Mammary epithelial cell (primary cell): ENCODE measurements at regions not wholly inside any gene's neighbourhood (a gene's known extent, or its start where the extent isn't known, plus 50 kb on each side); places are given as distances from the start of the nearest gene placed in this dataset.

Experiments
- EZH2 ChIP-seq: IDR thresholded peaks from 2 replicates; pipeline ENCODE4 v1.6.1; 2012; ENCODE audit warnings: low read length, inconsistent platforms, borderline replicate concordance
- TF ChIP-seq, protein P1 (sequence below), 2 donors: IDR thresholded peaks in 1 of 2; conservative IDR thresholded peaks in 1 of 2; 2 replicates each; pipeline ENCODE4 v1.5.1; 2011 to 2012; ENCODE audit warnings: inconsistent platforms in 2 of 2, low read length in 2 of 2, mild to moderate bottlenecking in 2 of 2, control low read depth in 1 of 2, low read depth in 1 of 2; ENCODE audit not compliant: insufficient read depth in 1 of 2; ENCODE audit errors: extremely low read depth in 1 of 2

DNA sequence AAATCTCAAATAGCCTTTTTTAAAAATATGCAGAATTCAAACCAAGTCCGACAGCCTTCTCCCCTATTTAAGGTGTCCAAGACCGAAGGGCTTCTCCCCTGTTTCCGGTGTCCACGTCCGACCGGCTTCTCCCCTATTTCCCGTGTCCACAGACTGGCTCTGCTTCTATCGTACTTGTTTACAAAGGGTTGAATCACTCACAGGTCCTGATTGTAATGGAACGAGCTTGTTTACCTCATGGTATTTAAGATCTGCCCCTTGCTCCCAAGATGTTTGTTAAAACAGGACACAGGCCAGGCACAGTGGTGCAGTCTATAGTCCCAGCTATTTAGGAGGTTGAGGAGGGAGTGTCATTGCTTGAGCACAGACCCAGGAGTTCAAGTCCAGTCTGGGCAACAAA, 90.4 kb upstream of the ROBO2 start:
- TF ChIP-seq, protein P1, sequence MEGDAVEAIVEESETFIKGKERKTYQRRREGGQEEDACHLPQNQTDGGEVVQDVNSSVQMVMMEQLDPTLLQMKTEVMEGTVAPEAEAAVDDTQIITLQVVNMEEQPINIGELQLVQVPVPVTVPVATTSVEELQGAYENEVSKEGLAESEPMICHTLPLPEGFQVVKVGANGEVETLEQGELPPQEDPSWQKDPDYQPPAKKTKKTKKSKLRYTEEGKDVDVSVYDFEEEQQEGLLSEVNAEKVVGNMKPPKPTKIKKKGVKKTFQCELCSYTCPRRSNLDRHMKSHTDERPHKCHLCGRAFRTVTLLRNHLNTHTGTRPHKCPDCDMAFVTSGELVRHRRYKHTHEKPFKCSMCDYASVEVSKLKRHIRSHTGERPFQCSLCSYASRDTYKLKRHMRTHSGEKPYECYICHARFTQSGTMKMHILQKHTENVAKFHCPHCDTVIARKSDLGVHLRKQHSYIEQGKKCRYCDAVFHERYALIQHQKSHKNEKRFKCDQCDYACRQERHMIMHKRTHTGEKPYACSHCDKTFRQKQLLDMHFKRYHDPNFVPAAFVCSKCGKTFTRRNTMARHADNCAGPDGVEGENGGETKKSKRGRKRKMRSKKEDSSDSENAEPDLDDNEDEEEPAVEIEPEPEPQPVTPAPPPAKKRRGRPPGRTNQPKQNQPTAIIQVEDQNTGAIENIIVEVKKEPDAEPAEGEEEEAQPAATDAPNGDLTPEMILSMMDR (conservative IDR thresholded peaks at IDR 0.05 in 1 of 2, IDR thresholded peaks at IDR 0.05 in 1 of 2; ENCODE audit: extremely low read depth in 1 of 2, insufficient read depth in 1 of 2, low read depth in 1 of 2, low read length in 2 of 2): no peak
- no peak for TF ChIP-seq EZH2
